H1 (cell line): ENCODE measurements at regions not wholly inside any gene's neighbourhood (a gene's known extent, or its start where the extent isn't known, plus 50 kb on each side); places are given as distances from the start of the nearest gene placed in this dataset.

Experiments
- CTCF ChIA-PET: fragments of 300-600 bp; sonication (Branson Sonifier 250); formaldehyde crosslinking; loops from one replicate; lab custom pipeline; 2021; ENCODE audit not compliant: partially characterized antibody; lab: Charles Lee
- POLR2A ChIA-PET: fragments of 300-600 bp; sonication (Branson Sonifier 250); formaldehyde crosslinking; loops from one replicate; lab custom pipeline; 2021; ENCODE audit warnings: inconsistent platforms; ENCODE audit not compliant: partially characterized antibody; lab: Charles Lee
- DNase-seq, 2 experiments: peaks; one replicate each; pipeline versions ENCODE4 v3.0.0 to v3.0.0-alpha.2; 2010 to 2022; ENCODE audit warnings: low spot score in 2 of 2, low read depth in 1 of 2, mixed read lengths in 1 of 2
- FAIRE-seq: peaks from 2 replicates; lab custom pipeline; 2011; peaks lifted over from hg19 to GRCh38; lab: Jason Lieb, UNC
- H2AFZ ChIP-seq: 2 replicates; pipeline ENCODE4 v1.8.1; 2012; ENCODE audit warnings: low read length, inconsistent platforms
- H2AK5ac ChIP-seq: 2 replicates; pipeline ENCODE4 v1.6.1; 2013; ENCODE audit warnings: low read depth, low read length
- H2BK120ac ChIP-seq: replicated peaks from 2 replicates; pipeline ENCODE3; 2013; ENCODE audit warnings: low read depth, low read length, inconsistent platforms
- H2BK12ac ChIP-seq: 2 replicates; pipeline ENCODE4 v1.6.1; 2013; ENCODE audit warnings: low read depth, low read length
- H2BK15ac ChIP-seq: 2 replicates; pipeline ENCODE4 v1.6.1; 2013; ENCODE audit warnings: low read length
- H2BK20ac ChIP-seq: 2 replicates; pipeline ENCODE4 v1.6.1; 2013; ENCODE audit warnings: low read length
- H2BK5ac ChIP-seq: 2 replicates; pipeline ENCODE4 v1.6.1; 2013; ENCODE audit warnings: low read depth, low read length
- H3K14ac ChIP-seq: 2 replicates; pipeline ENCODE4 v1.6.1; 2013; ENCODE audit warnings: inconsistent platforms; ENCODE audit not compliant: insufficient read length
- H3K18ac ChIP-seq: 2 replicates; pipeline ENCODE4 v1.6.1; 2013; ENCODE audit warnings: low read length; ENCODE audit errors: extremely low read depth
- H3K23ac ChIP-seq: 2 replicates; pipeline ENCODE4 v1.6.1; 2013; ENCODE audit warnings: inconsistent platforms; ENCODE audit not compliant: insufficient read length
- H3K23me2 ChIP-seq: 2 replicates; pipeline ENCODE4 v1.6.1; 2013; ENCODE audit warnings: low read depth, low read length
- H3K27ac ChIP-seq: 2 replicates; pipeline ENCODE4 v1.6.1; 2011; ENCODE audit warnings: low read depth, low read length, inconsistent platforms
- H3K27me3 ChIP-seq, 4 experiments: replicated peaks in 1 of 4; 1 replicate in 1 of 4; 2 replicates in 3 of 4; pipeline versions ENCODE4 v1.6.1 to v1.8.1; 2011 to 2013; ENCODE audit warnings: low read length in 3 of 4, mild to moderate bottlenecking in 3 of 4, inconsistent platforms in 2 of 4, mixed read lengths in 2 of 4, moderate library complexity in 1 of 4; ENCODE audit not compliant: control insufficient read depth in 3 of 4, insufficient read depth in 3 of 4; ENCODE audit errors: extremely low read depth in 1 of 4
- H3K36me3 ChIP-seq, 4 experiments: 2 replicates each; pipeline versions ENCODE4 v1.6.1 to v1.8.1; 2011 to 2013; ENCODE audit warnings: mild to moderate bottlenecking in 4 of 4, low read length in 3 of 4, moderate library complexity in 2 of 4, control low read depth in 1 of 4, inconsistent platforms in 1 of 4; ENCODE audit not compliant: insufficient read depth in 4 of 4, control insufficient read depth in 2 of 4
- H3K4ac ChIP-seq: replicated peaks from 2 replicates; pipeline ENCODE3; 2013; ENCODE audit warnings: low read length, low read depth, mixed read lengths, inconsistent platforms; ENCODE audit not compliant: insufficient read length
- H3K4me1 ChIP-seq, 4 experiments: replicated peaks in 1 of 4; 1 replicate in 1 of 4; 2 replicates in 3 of 4; pipeline versions ENCODE4 v1.6.1 to v1.8.1; 2011 to 2013; ENCODE audit warnings: low read length in 3 of 4, inconsistent platforms in 2 of 4, mixed read lengths in 1 of 4; ENCODE audit not compliant: insufficient read depth in 4 of 4, control insufficient read depth in 3 of 4
- H3K4me2 ChIP-seq, 2 experiments: 2 replicates each; pipeline versions ENCODE4 v1.6.1 to v1.8.1; 2011 to 2013; ENCODE audit warnings: low read depth in 2 of 2, low read length in 2 of 2, control low read depth in 1 of 2, inconsistent platforms in 1 of 2, mild to moderate bottlenecking in 1 of 2; ENCODE audit not compliant: insufficient read depth in 1 of 2
- H3K4me3 ChIP-seq, 4 experiments: fragments of 200-600, 300-600 bp in 1 of 4; sonication (generic), shearing (Covaris generic), sonication (Bioruptor Twin) in 1 of 4; 2 replicates each; pipeline versions ENCODE4 v1.5.1 to v1.8.1; 2011 to 2016; ENCODE audit warnings: low read length in 4 of 4, low read depth in 3 of 4, control low read depth in 2 of 4, inconsistent platforms in 2 of 4, mild to moderate bottlenecking in 2 of 4, mixed read lengths in 1 of 4, moderate library complexity in 1 of 4; ENCODE audit not compliant: insufficient read depth in 2 of 4; ENCODE audit errors: extremely low read depth in 1 of 4
- H3K56ac ChIP-seq: replicated peaks from 2 replicates; pipeline ENCODE3; 2013; ENCODE audit warnings: low read depth, mild to moderate bottlenecking, mixed read lengths, low read length, inconsistent platforms; ENCODE audit not compliant: insufficient read length
- H3K79me1 ChIP-seq: 2 replicates; pipeline ENCODE4 v1.6.1; 2013; ENCODE audit warnings: low read depth, low read length, control low read depth
- H3K79me2 ChIP-seq, 2 experiments: 2 replicates each; pipeline versions ENCODE4 v1.6.1 to v1.8.1; 2012 to 2013; ENCODE audit warnings: low read length in 2 of 2, mild to moderate bottlenecking in 2 of 2, inconsistent platforms in 1 of 2; ENCODE audit not compliant: insufficient read depth in 2 of 2, control insufficient read depth in 1 of 2
- H3K9ac ChIP-seq, 4 experiments: replicated peaks in 1 of 4; 1 replicate in 1 of 4; 2 replicates in 3 of 4; pipeline versions ENCODE4 v1.6.1 to v1.8.1; 2011 to 2013; ENCODE audit warnings: low read depth in 3 of 4, low read length in 3 of 4, control low read depth in 2 of 4, mild to moderate bottlenecking in 2 of 4, moderate library complexity in 2 of 4, inconsistent platforms in 1 of 4; ENCODE audit errors: extremely low read depth in 1 of 4
- H3K9me3 ChIP-seq, 2 experiments: 2 replicates each; pipeline versions ENCODE4 v1.6.1 to v1.8.1; 2012 to 2013; ENCODE audit warnings: mild to moderate bottlenecking in 2 of 2, moderate library complexity in 2 of 2, control low read depth in 1 of 2, inconsistent platforms in 1 of 2, low read depth in 1 of 2, low read length in 1 of 2, mixed read lengths in 1 of 2; ENCODE audit not compliant: insufficient read depth in 2 of 2
- H4K20me1 ChIP-seq, 2 experiments: replicated peaks in 1 of 2; 2 replicates each; pipeline versions ENCODE3 to v1.8.1; 2011 to 2013; ENCODE audit warnings: inconsistent platforms in 2 of 2, low read length in 2 of 2, mild to moderate bottlenecking in 1 of 2; ENCODE audit not compliant: insufficient read depth in 2 of 2, control insufficient read depth in 1 of 2
- H4K5ac ChIP-seq: 2 replicates; pipeline ENCODE4 v1.6.1; 2013; ENCODE audit warnings: low read length, low read depth, mixed read lengths, inconsistent platforms; ENCODE audit not compliant: insufficient read length
- H4K8ac ChIP-seq: 2 replicates; pipeline ENCODE4 v1.8.0; 2013; ENCODE audit warnings: mild to moderate bottlenecking, moderate library complexity, low read length, inconsistent platforms; ENCODE audit not compliant: insufficient read depth; ENCODE audit errors: extremely low read depth
- H4K91ac ChIP-seq: replicated peaks from 2 replicates; pipeline ENCODE3; 2013; ENCODE audit warnings: low read length, mixed read lengths, inconsistent platforms; ENCODE audit not compliant: insufficient read length
- CHD7 ChIP-seq: fragments of 300-600 bp; sonication (generic); IDR thresholded peaks from 2 replicates; pipeline ENCODE4 v1.7.1; 2012; ENCODE audit warnings: low read length, moderate library complexity, mild to moderate bottlenecking, inconsistent platforms; ENCODE audit not compliant: insufficient replicate concordance
- WGBS, 2 experiments: shearing (Covaris generic) in 1 of 2; methylation state at CpG; one replicate each; pipeline versions ENCODE4 v1.1.6 to v1.1.7; 2013 to 2015; ENCODE audit warnings: low lambda C conversion rate in 2 of 2, mixed read lengths in 2 of 2, inconsistent platforms in 1 of 2, low coverage in 1 of 2, missing lambda C conversion rate in 1 of 2; ENCODE audit not compliant: insufficient replicate concordance in 2 of 2, insufficient coverage in 1 of 2, insufficient read length in 1 of 2; ENCODE audit errors: extremely low coverage in 1 of 2, missing lambda C conversion rate in 1 of 2; 5-methylcytosine and 5-hydroxymethylcytosine counted together

- Histone ChIP-seq H4K91ac (no peak overlapping the region), H3K79me1 (no peaks in the 10 kb centered on the region), H3K23ac (no peak overlapping the region), H3K9me3 (no peaks in the 10 kb centered on the region), H3K56ac (no peak overlapping the region), H3K23me2 (no peaks in the 10 kb centered on the region), H3K14ac (no peak overlapping the region), H4K8ac (no peak overlapping the region), H3K79me2 (no peaks in the 10 kb centered on the region; a peak in 1 of 4 replicates), H3K4ac (no peak overlapping the region), H4K20me1 (no peaks in the 10 kb centered on the region), H2BK120ac (no peak overlapping the region), H2BK5ac (no peak overlapping the region), H3K18ac (no peak overlapping the region), H2AFZ (no peak overlapping the region), H2BK15ac (no peak overlapping the region), H2BK20ac (no peak overlapping the region), H3K4me2 (no peak overlapping the region), H3K27ac (no peak overlapping the region), H3K9ac (no peak overlapping the region), H4K5ac (no peak overlapping the region), H3K36me3 (no peaks in the 10 kb centered on the region), H3K4me3 (no peak overlapping the region), H3K27me3 (no peaks in the 10 kb centered on the region), H2AK5ac (no peak overlapping the region), H3K4me1 (peaks cover 0 to 12% (median 2%) of the 10 kb centered on the region in 4 experiments; a peak in 2 of 7 replicates), H2BK12ac (no peak overlapping the region)
- CTCF ChIA-PET = interaction anchor here (1.1 kb wide), 1 partner anchor 62 kb away, joined by 3 read pairs; no protein-coding TSS in a partner anchor
- POLR2A ChIA-PET = no interaction called here
- DNase-seq (no peak), FAIRE-seq (no peak)
- 93% methylated on average over 4 of the region's 4 CpGs; no CpG with 5 or more reads in 1 of the 2 experiments for WGBS, 2 experiments
- TF ChIP-seq CHD7 = no peak
These were observed 268.2 kb upstream of the GRIP1 start for GRCh38 chr12:66947119-66947518.
